ENCODE measurements at regions not wholly inside any gene's neighbourhood (a gene's known extent, or its start where the extent isn't known, plus 50 kb on each side); places are given as distances from the start of the nearest gene placed in this dataset.

- TF ChIP-seq CTCF (IDR thresholded peaks at IDR 0.05) (no peak), POLR2AphosphoS5 (IDR thresholded peaks at IDR 0.05) (no peak), POLR2A (IDR thresholded peaks at IDR 0.05) (no peak)
These were observed 360.1 kb downstream of the BARHL2 start for GRCh38 chr1:90356991-90357390.

Measured in sigmoid colon (tissue), 4 donors.